PFSK-1 (cell line): ENCODE measurements at regions not wholly inside any gene's neighbourhood (a gene's known extent, or its start where the extent isn't known, plus 50 kb on each side); places are given as distances from the start of the nearest gene placed in this dataset.

ENCODE experiments used
- POLR2AphosphoS5 ChIP-seq: IDR thresholded peaks from 2 replicates; pipeline ENCODE4 v1.6.1; 2012; ENCODE audit warnings: low read depth, mild to moderate bottlenecking, control low read depth, low read length, moderate library complexity
- SIN3A ChIP-seq: IDR thresholded peaks from 2 replicates; pipeline ENCODE4 v1.6.1; 2012; ENCODE audit warnings: mild to moderate bottlenecking, low read length, moderate library complexity, borderline replicate concordance; ENCODE audit not compliant: insufficient read depth
- TAF1 ChIP-seq: IDR thresholded peaks from 2 replicates; pipeline ENCODE4 v1.6.1; 2012; ENCODE audit warnings: low read length, control low read depth, borderline replicate concordance; ENCODE audit not compliant: insufficient read depth
- TF ChIP-seq, protein P1 (sequence below), 2 experiments: IDR thresholded peaks; 2 replicates each; pipeline versions ENCODE4 v1.6.1 to v1.8.0; 2011 to 2012; ENCODE audit warnings: low read depth in 2 of 2, low read length in 2 of 2, control low read depth in 1 of 2, inconsistent platforms in 1 of 2, mild to moderate bottlenecking in 1 of 2, moderate library complexity in 1 of 2; ENCODE audit not compliant: insufficient read depth in 1 of 2

DNA sequence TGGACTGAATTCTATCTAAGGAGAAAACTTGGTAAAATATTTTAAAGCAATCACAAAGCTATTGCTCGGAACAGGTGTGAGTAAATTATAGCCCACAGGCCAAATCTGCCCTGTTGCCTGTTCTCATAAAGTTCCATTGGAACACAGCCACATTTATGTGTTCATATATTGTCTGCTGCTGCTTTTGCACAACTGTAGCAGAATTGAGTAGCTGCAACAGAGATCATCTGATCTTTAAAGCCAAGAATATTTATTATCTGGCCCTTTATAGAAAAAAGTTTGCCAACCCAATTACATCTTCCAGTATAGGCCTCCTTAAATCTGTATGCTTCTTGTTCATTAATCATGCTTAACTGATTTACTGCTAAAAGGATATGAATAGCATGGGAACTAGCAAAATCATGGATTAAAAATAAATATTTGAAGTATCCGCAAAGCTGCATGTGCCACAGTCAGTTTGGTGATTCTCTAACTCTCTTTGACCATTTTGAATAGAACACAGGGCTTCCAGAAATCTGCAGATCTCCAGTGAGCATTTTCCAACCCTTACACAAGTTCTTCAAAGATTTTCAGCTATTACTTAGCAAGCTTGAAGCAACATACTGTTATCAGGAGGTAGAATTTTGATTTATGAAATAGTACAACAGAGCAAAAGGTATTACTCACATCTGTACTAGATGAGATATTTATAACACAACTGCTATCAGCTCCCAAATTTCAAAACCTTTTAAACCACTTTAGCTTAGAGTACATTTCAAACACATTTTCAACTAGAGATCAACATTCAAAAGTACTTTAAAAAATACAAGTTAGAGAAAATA, 312.6 kb upstream of the ID4 start:
- no peak for TF ChIP-seq TAF1
- TF ChIP-seq POLR2AphosphoS5, result no peak
- TF ChIP-seq, protein P1, sequence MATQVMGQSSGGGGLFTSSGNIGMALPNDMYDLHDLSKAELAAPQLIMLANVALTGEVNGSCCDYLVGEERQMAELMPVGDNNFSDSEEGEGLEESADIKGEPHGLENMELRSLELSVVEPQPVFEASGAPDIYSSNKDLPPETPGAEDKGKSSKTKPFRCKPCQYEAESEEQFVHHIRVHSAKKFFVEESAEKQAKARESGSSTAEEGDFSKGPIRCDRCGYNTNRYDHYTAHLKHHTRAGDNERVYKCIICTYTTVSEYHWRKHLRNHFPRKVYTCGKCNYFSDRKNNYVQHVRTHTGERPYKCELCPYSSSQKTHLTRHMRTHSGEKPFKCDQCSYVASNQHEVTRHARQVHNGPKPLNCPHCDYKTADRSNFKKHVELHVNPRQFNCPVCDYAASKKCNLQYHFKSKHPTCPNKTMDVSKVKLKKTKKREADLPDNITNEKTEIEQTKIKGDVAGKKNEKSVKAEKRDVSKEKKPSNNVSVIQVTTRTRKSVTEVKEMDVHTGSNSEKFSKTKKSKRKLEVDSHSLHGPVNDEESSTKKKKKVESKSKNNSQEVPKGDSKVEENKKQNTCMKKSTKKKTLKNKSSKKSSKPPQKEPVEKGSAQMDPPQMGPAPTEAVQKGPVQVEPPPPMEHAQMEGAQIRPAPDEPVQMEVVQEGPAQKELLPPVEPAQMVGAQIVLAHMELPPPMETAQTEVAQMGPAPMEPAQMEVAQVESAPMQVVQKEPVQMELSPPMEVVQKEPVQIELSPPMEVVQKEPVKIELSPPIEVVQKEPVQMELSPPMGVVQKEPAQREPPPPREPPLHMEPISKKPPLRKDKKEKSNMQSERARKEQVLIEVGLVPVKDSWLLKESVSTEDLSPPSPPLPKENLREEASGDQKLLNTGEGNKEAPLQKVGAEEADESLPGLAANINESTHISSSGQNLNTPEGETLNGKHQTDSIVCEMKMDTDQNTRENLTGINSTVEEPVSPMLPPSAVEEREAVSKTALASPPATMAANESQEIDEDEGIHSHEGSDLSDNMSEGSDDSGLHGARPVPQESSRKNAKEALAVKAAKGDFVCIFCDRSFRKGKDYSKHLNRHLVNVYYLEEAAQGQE (IDR thresholded peaks at IDR 0.05; ENCODE audit: insufficient read depth in 1 of 2, low read depth in 2 of 2, low read length in 2 of 2), result no peak
- TF ChIP-seq SIN3A, result no peak
